Type B pancreatic cell (in vitro differentiated cells): ENCODE measurements at regions not wholly inside any gene's neighbourhood (a gene's known extent, or its start where the extent isn't known, plus 50 kb on each side); places are given as distances from the start of the nearest gene placed in this dataset.

Experiments
- DNase-seq: peaks from one replicate; pipeline ENCODE4 v3.0.0; 2021; ENCODE audit warnings: mixed read lengths; ENCODE audit not compliant: unreplicated experiment; ENCODE audit errors: extremely low spot score
- H3K27ac Mint-ChIP-seq: 2 replicates; pipeline ENCODE4 v1.8.0; 2021; ENCODE audit warnings: mild to moderate bottlenecking, mixed read lengths
- H3K27me3 Mint-ChIP-seq: 2 replicates; pipeline ENCODE4 v1.8.0; 2021; ENCODE audit warnings: mixed read lengths
- H3K36me3 Mint-ChIP-seq: 2 replicates; pipeline ENCODE4 v1.8.0; 2021; ENCODE audit warnings: mixed read lengths
- H3K4me1 Mint-ChIP-seq: one replicate; pipeline ENCODE4 v1.8.0; 2021; ENCODE audit warnings: mixed read lengths; ENCODE audit not compliant: unreplicated experiment
- H3K4me3 Mint-ChIP-seq: 2 replicates; pipeline ENCODE4 v1.8.0; 2021; ENCODE audit warnings: mild to moderate bottlenecking, mixed read lengths
- H3K9me3 Mint-ChIP-seq: 2 replicates; pipeline ENCODE4 v1.8.0; 2021; ENCODE audit warnings: mixed read lengths
- CTCF ChIP-seq: fragments of 200-600 bp; sonication (generic); conservative IDR thresholded peaks from 2 replicates; pipeline ENCODE4 v1.5.0; 2021; ENCODE audit warnings: antibody characterized with exemption, mild to moderate bottlenecking

GRCh38 chr2:129006135-129006886, 687.6 kb upstream of the HS6ST1 start:
- DNase-seq: no peak
- H3K4me3 Mint-ChIP-seq: no peak overlapping the region
- peaks cover 2% of the 10 kb centered on the region for H3K9me3 Mint-ChIP-seq
- H3K36me3 Mint-ChIP-seq: no peaks in the 10 kb centered on the region
- H3K27me3 Mint-ChIP-seq: peaks cover 21% of the 10 kb centered on the region
- no peak for TF ChIP-seq CTCF
- no peaks in the 10 kb centered on the region for H3K4me1 Mint-ChIP-seq
- no peak overlapping the region for H3K27ac Mint-ChIP-seq

GRCh38 chr2:129006901-129007300, 688.2 kb upstream of the HS6ST1 start:
- no peak for DNase-seq
- H3K9me3 Mint-ChIP-seq: no peaks in the 10 kb centered on the region
- H3K36me3 Mint-ChIP-seq: no peaks in the 10 kb centered on the region
- no peak for TF ChIP-seq CTCF
- H3K27me3 Mint-ChIP-seq: peaks cover 27% of the 10 kb centered on the region
- H3K4me1 Mint-ChIP-seq: no peaks in the 10 kb centered on the region
- no peak overlapping the region for H3K4me3 Mint-ChIP-seq
- no peak overlapping the region for H3K27ac Mint-ChIP-seq

GRCh38 chr2:129008055-129008880, 689.6 kb upstream of the HS6ST1 start:
- no peaks in the 10 kb centered on the region for H3K4me1 Mint-ChIP-seq
- no peak overlapping the region for H3K27ac Mint-ChIP-seq
- TF ChIP-seq CTCF: no peak
- H3K9me3 Mint-ChIP-seq: no peaks in the 10 kb centered on the region
- H3K27me3 Mint-ChIP-seq: peaks cover 33% of the 10 kb centered on the region
- no peaks in the 10 kb centered on the region for H3K36me3 Mint-ChIP-seq
- H3K4me3 Mint-ChIP-seq: no peak overlapping the region
- DNase-seq: no peak

GRCh38 chr2:129008881-129009554, 690.4 kb upstream of the HS6ST1 start:
- Mint-ChIP-seq H3K4me1 (no peaks in the 10 kb centered on the region), H3K27ac (no peak overlapping the region), H3K4me3 (no peak overlapping the region), H3K36me3 (no peaks in the 10 kb centered on the region), H3K9me3 (no peaks in the 10 kb centered on the region), H3K27me3 (peaks cover 38% of the 10 kb centered on the region)
- no peak for TF ChIP-seq CTCF
- no peak for DNase-seq

- Mint-ChIP-seq H3K36me3 (no peaks in the 10 kb centered on the region), H3K27me3 (peaks cover 39% of the 10 kb centered on the region), H3K4me1 (no peaks in the 10 kb centered on the region), H3K4me3 (no peak overlapping the region), H3K27ac (no peak overlapping the region), H3K9me3 (no peaks in the 10 kb centered on the region)
- DNase-seq: no peak
- no peak for TF ChIP-seq CTCF
These were observed 691.0 kb upstream of the HS6ST1 start for GRCh38 chr2:129009555-129010146.
